Astrocyte of the cerebellum (primary cell): ENCODE measurements at regions not wholly inside any gene's neighbourhood (a gene's known extent, or its start where the extent isn't known, plus 50 kb on each side); places are given as distances from the start of the nearest gene placed in this dataset.

Experiments
- DNase-seq: peaks from one replicate; pipeline ENCODE4 v3.0.0-alpha.2; 2011; ENCODE audit warnings: low read depth
- H3K4me3 ChIP-seq: 2 replicates; pipeline ENCODE4 v1.5.1; 2011; ENCODE audit warnings: mild to moderate bottlenecking, low read depth, low read length, moderate library complexity
- in situ Hi-C: cut with HindIII; loops from 2 replicates; pipeline ENCODE4 v1.10.0; 2017; ENCODE audit warnings: low sequenced_read_pairs
- TF ChIP-seq, protein P1 (sequence below): IDR thresholded peaks from 2 replicates; pipeline ENCODE4 v1.5.1; 2012; ENCODE audit warnings: low read length, low read depth, moderate library complexity, mild to moderate bottlenecking; ENCODE audit errors: missing control alignments

GRCh38 chr16:6804461-6804860 lies 528.2 kb upstream of the RBFOX1 start:
- TF ChIP-seq, protein P1, sequence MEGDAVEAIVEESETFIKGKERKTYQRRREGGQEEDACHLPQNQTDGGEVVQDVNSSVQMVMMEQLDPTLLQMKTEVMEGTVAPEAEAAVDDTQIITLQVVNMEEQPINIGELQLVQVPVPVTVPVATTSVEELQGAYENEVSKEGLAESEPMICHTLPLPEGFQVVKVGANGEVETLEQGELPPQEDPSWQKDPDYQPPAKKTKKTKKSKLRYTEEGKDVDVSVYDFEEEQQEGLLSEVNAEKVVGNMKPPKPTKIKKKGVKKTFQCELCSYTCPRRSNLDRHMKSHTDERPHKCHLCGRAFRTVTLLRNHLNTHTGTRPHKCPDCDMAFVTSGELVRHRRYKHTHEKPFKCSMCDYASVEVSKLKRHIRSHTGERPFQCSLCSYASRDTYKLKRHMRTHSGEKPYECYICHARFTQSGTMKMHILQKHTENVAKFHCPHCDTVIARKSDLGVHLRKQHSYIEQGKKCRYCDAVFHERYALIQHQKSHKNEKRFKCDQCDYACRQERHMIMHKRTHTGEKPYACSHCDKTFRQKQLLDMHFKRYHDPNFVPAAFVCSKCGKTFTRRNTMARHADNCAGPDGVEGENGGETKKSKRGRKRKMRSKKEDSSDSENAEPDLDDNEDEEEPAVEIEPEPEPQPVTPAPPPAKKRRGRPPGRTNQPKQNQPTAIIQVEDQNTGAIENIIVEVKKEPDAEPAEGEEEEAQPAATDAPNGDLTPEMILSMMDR, result no peak
- no peak for DNase-seq
- no peak overlapping the region for H3K4me3 ChIP-seq
- in situ Hi-C loops, result no loop called here

- no peak for DNase-seq
- H3K4me3 ChIP-seq, result no peak overlapping the region
- TF ChIP-seq, protein P1, result no peak
- in situ Hi-C loops, result no loop called here
Observed at GRCh38 chr16:6803176-6803575, 529.5 kb upstream of the RBFOX1 start.

DNA sequence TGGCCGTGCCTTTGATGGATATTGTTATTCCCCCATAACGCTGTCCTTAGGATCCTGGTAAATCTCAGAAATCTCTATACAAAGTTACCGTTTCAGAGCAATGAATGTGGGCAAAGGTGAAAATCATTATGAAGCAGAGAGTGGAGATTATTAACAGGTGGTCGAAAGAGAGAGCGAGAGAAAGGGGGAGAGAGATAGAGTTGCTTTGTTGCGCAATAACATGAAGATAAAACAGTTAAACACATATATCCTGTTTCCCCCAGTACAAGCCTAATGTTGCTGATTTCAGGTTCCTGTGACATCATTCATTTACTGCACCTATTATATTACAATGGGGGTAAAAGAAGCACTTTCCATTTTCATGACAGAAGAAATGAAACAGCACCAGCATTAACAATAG lies 535.4 kb upstream of the RBFOX1 start:
- TF ChIP-seq, protein P1, result no peak
- no peak for DNase-seq
- in situ Hi-C loops, result no loop called here
- H3K4me3 ChIP-seq, result no peak overlapping the region

DNA sequence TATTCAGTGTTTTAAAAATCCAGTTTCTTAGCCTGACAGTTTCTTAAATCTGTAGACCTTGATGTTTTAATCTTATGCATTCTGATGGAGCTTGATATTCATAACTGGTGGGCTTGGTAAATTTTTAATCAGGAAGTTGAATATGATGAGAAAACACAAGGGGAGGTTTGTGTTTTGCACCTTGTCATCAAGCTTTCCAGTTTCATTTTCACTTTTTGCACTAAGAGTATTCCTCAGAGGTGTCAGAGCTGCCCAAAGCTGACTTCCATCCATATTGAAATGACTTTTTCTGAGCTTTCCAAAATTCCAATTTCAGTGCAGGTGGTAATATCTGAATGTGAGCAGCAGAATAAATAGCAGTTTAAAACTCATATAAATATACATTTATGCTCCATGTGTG lies 555.0 kb upstream of the RBFOX1 start:
- DNase-seq, result no peak
- no peak overlapping the region for H3K4me3 ChIP-seq
- in situ Hi-C loops, result no loop called here
- TF ChIP-seq, protein P1, result no peak

DNA sequence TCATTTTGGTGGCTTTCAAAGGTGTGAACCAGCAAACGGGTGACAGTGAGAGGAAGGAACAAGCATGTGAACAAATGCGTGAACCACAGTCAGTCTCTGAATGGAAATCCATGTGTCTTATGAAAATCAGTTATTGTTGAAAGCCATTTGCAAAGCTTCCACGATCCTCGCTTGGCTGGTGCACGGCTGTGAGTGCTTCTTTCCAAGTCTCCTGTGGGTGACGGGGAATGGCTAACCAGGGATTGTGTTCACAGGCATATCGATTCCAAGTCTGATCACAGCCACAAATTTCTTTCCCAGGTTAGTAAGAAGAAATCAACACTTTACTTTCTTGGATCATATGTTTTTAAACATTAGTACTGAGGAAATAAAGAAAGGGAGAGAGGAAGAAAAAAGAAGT lies 556.9 kb upstream of the RBFOX1 start:
- no peak overlapping the region for H3K4me3 ChIP-seq
- in situ Hi-C loops, result no loop called here
- DNase-seq, result no peak
- TF ChIP-seq, protein P1, result no peak

DNA sequence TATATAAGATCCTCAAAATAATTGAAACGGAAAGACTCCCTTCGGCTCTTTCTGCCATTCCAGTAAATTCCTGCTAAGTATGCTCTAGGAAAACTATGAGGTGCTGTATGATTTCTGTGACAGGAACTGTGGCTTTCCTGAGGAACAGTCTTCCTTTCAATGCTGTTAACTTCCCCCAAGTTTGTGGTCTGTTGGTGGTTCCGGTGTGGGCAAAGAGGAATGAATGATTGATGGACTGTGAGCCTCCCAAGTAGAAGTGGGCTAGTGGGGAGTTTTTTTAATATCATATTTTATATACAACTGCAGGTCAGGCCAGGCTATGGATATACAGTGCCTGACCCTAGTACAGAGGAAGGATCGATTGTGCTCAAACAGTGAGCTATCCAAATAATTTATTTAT lies 560.7 kb upstream of the RBFOX1 start:
- TF ChIP-seq, protein P1, result no peak
- in situ Hi-C loops, result no loop called here
- no peak for DNase-seq
- H3K4me3 ChIP-seq, result no peak overlapping the region

- TF ChIP-seq, protein P1, result no peak
- in situ Hi-C loops, result no loop called here
- no peak for DNase-seq
- no peak overlapping the region for H3K4me3 ChIP-seq
Observed at GRCh38 chr16:6753553-6753952, 579.1 kb upstream of the RBFOX1 start.
